Psoas muscle (tissue), 7 donors: ENCODE measurements at regions not wholly inside any gene's neighbourhood (a gene's known extent, or its start where the extent isn't known, plus 50 kb on each side); places are given as distances from the start of the nearest gene placed in this dataset.

ENCODE experiments used
- ATAC-seq, 4 donors: fragments of 200-7000 bp; cut with Tn5 transposase; one replicate each; pipeline ENCODE4 v1.9.1; 2020; ENCODE audit warnings: moderate library complexity in 3 of 4, mild to moderate bottlenecking in 2 of 4
- DNase-seq, 2 donors: peaks; one replicate each; pipeline ENCODE4 v3.0.0-alpha.2; 2020
- H3K27ac ChIP-seq: fragments of 200-600 bp; one replicate; pipeline ENCODE4 v1.8.0; 2022
- H3K27me3 ChIP-seq, 3 donors: fragments of 200-600 bp in 1 of 3; one replicate each; pipeline versions ENCODE4 v1.6.1 to v1.8.0; 2013 to 2022; ENCODE audit warnings: low read length in 2 of 3, mild to moderate bottlenecking in 2 of 3, moderate library complexity in 1 of 3; ENCODE audit not compliant: insufficient read depth in 3 of 3
- H3K36me3 ChIP-seq, 2 donors: fragments of 200-600 bp in 1 of 2; one replicate each; pipeline versions ENCODE4 v1.6.1 to v1.8.0; 2013 to 2022; ENCODE audit warnings: low read depth in 1 of 2, mild to moderate bottlenecking in 1 of 2, moderate library complexity in 1 of 2; ENCODE audit not compliant: insufficient read depth in 1 of 2
- H3K4me1 ChIP-seq: fragments of 200-600 bp; one replicate; pipeline ENCODE4 v1.8.0; 2022
- H3K4me3 ChIP-seq: fragments of 200-600 bp; one replicate; pipeline ENCODE4 v1.8.0; 2022; ENCODE audit warnings: mild to moderate bottlenecking
- H3K9me3 ChIP-seq: fragments of 200-600 bp; one replicate; pipeline ENCODE4 v1.8.0; 2022
- CTCF ChIP-seq: fragments of 200-600 bp; IDR thresholded peaks from one replicate; pipeline ENCODE4 v1.8.0; 2022; ENCODE audit warnings: antibody characterized with exemption
- WGBS, 3 donors: extraction: QIAGEN DNeasy Blood & Tissue Kit; methylation state at CpG; one replicate each; pipeline versions ENCODE4 v1.1.6 to v1.1.7; 2013; 5-methylcytosine and 5-hydroxymethylcytosine counted together
- intact Hi-C, 2 donors: fragments of 100-400 bp; cut with DNase I; formaldehyde crosslinking; loops; one replicate each; pipeline versions ENCODE4 v1.11.0 to v1.14.2; 2022
- donor health status: healthy with polysubstance abuse.
- donor health status: DM: no; HTN: no; CAD: no; lungs with moderate emphysema.
- donor health status: Bipolar disorder and iron deficiency.
- donor health status: healthy.
- donor health status: DM: yes; HTN: yes; CAD: no.
- donor health status: DM: no; HTN: no; CAD: no.
- donor health status: DM: yes; HTN: yes; CAD: no.

- no peak for TF ChIP-seq CTCF
- Histone ChIP-seq H3K27ac (no peak overlapping the region), H3K36me3 (no peaks in the 10 kb centered on the region), H3K4me3 (no peak overlapping the region), H3K4me1 (no peaks in the 10 kb centered on the region), H3K27me3 (peaks cover 0 to 2% (median 0%) of the 10 kb centered on the region in 3 donors), H3K9me3 (no peaks in the 10 kb centered on the region)
- ATAC-seq (no peak), DNase-seq (no peak)
- 79 to 87% (median 81%) methylated on average over 3 of the region's 3 CpGs for WGBS, 3 donors
- intact Hi-C loops, result no loop called here
Measured at GRCh38 chr20:52779125-52779524, 193.0 kb upstream of the TSHZ2 start.

- ATAC-seq, result no peak
- intact Hi-C loops, result no loop called here
- Histone ChIP-seq H3K9me3 (no peaks in the 10 kb centered on the region), H3K4me1 (no peaks in the 10 kb centered on the region), H3K4me3 (no peak overlapping the region), H3K27ac (no peak overlapping the region), H3K36me3 (no peaks in the 10 kb centered on the region), H3K27me3 (peaks cover 0 to 2% (median 0%) of the 10 kb centered on the region in 3 donors)
- 77 to 92% (median 85%) methylated on average over 4 of the region's 4 CpGs for WGBS, 3 donors
- no peak for DNase-seq
- TF ChIP-seq CTCF, result no peak
Measured at GRCh38 chr20:52777171-52777570, 195.0 kb upstream of the TSHZ2 start.

GRCh38 chr20:52775786-52776185 is 196.4 kb upstream of the TSHZ2 start:
- TF ChIP-seq CTCF, result no peak
- DNase-seq (no peak), ATAC-seq (no peak)
- H3K9me3 ChIP-seq, result no peaks in the 10 kb centered on the region
- intact Hi-C loops, result loop anchor here in 1 of 2 donors (2.0 kb wide), 1 partner anchor 33 kb away; no protein-coding TSS in a partner anchor
- WGBS, 3 donors, result 77 to 81% (median 79%) methylated on average over 2 of the region's 2 CpGs
- no peaks in the 10 kb centered on the region for H3K4me1 ChIP-seq
- no peaks in the 10 kb centered on the region for H3K36me3 ChIP-seq
- no peak overlapping the region for H3K4me3 ChIP-seq
- H3K27ac ChIP-seq, result no peak overlapping the region
- peaks cover 0 to 2% (median 0%) of the 10 kb centered on the region in 3 donors for H3K27me3 ChIP-seq

- ATAC-seq (no peak), DNase-seq (no peak)
- Histone ChIP-seq H3K27me3 (no peaks in the 10 kb centered on the region), H3K9me3 (no peaks in the 10 kb centered on the region), H3K4me3 (no peak overlapping the region), H3K4me1 (no peaks in the 10 kb centered on the region), H3K36me3 (no peaks in the 10 kb centered on the region), H3K27ac (no peak overlapping the region)
- 56 to 63% (median 58%) methylated on average over 6 of the region's 6 CpGs for WGBS, 3 donors
- no peak for TF ChIP-seq CTCF
- intact Hi-C loops, result no loop called here
Measured at GRCh38 chr20:52768694-52769093, 203.5 kb upstream of the TSHZ2 start.
